ENCODE measurements at regions not wholly inside any gene's neighbourhood (a gene's known extent, or its start where the extent isn't known, plus 50 kb on each side); places are given as distances from the start of the nearest gene placed in this dataset.

DNA sequence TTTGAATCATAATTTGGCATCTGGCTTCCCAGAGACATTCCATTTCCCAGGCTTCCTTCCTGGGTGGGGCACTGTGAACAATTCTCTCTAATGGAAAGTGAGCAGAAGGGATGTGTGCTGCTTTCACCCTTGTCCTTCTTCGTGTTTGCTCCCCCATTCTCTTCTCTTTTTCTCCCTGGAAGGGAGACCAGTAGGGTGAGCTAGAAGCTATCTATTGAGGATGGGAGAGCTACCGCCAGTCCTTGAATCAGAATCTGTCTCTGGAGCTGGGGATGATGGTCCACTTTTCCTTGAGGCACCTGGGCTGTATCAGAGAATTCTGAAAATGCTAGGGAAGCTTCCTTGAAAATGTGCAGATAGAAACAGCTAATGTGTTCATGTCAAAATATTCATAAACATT is 453.9 kb downstream of the WDR72 start:
- Histone ChIP-seq H3K9me3 (ENCODE audit: low read depth) (no peaks in the 10 kb centered on the region), H3K9ac (no peak overlapping the region), H3K4me1 (no peaks in the 10 kb centered on the region), H3K79me2 (ENCODE audit: low read depth) (no peaks in the 10 kb centered on the region), H3K36me3 (no peaks in the 10 kb centered on the region), H3K27me3 (no peaks in the 10 kb centered on the region), H2AFZ (replicated peaks) (no peak overlapping the region), H3F3A (ENCODE audit: low read depth) (no peaks in the 10 kb centered on the region), H3K4me2 (no peak overlapping the region), H3K4me3 (no peak overlapping the region), H3K27ac (no peak overlapping the region), H4K20me1 (ENCODE audit: low read depth) (no peaks in the 10 kb centered on the region)
- Mint-ChIP-seq H3K27ac (no peak overlapping the region), H3K27me3 (ENCODE audit: insufficient read depth, low read depth) (peaks cover 2% of the 10 kb centered on the region), H3K9me3 (no peaks in the 10 kb centered on the region), H3K4me3 (no peak overlapping the region), H3K36me3 (no peaks in the 10 kb centered on the region), H3K4me1 (peaks cover 3% of the 10 kb centered on the region)
- DNase-seq (ENCODE audit: low spot score): no peak
- TF ChIP-seq, protein P1, sequence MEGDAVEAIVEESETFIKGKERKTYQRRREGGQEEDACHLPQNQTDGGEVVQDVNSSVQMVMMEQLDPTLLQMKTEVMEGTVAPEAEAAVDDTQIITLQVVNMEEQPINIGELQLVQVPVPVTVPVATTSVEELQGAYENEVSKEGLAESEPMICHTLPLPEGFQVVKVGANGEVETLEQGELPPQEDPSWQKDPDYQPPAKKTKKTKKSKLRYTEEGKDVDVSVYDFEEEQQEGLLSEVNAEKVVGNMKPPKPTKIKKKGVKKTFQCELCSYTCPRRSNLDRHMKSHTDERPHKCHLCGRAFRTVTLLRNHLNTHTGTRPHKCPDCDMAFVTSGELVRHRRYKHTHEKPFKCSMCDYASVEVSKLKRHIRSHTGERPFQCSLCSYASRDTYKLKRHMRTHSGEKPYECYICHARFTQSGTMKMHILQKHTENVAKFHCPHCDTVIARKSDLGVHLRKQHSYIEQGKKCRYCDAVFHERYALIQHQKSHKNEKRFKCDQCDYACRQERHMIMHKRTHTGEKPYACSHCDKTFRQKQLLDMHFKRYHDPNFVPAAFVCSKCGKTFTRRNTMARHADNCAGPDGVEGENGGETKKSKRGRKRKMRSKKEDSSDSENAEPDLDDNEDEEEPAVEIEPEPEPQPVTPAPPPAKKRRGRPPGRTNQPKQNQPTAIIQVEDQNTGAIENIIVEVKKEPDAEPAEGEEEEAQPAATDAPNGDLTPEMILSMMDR (IDR thresholded peaks at IDR 0.05): no peak
- TF ChIP-seq EZH2phosphoT487 (IDR thresholded peaks at IDR 0.05) (no peak), EZH2 (IDR thresholded peaks at IDR 0.05) (no peak)

DNA sequence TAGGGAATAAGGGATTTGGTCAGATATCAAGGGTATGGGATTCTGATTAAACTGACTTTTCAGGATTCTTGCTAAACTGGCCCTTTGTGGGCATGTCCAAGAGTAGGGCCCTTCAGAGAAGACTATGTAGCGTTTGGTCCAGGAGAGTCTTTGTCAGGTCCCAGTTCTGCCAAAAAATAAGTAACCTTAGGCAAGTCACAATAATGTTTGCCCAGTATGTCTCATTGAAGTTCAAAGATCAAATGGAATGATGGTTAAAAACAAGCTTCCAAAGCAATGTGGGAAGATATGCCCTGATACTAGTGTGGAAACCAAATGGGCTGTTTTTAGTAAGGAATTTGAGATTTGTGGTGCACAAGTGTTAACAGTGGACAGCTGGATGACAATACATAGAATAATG is 454.4 kb downstream of the WDR72 start:
- no peaks in the 10 kb centered on the region for H3K4me1 ChIP-seq
- no peak for DNase-seq (ENCODE audit: low spot score)
- H4K20me1 ChIP-seq (ENCODE audit: low read depth): no peaks in the 10 kb centered on the region
- H2AFZ ChIP-seq (replicated peaks): no peak overlapping the region
- TF ChIP-seq EZH2phosphoT487 (IDR thresholded peaks at IDR 0.05) (no peak), EZH2 (IDR thresholded peaks at IDR 0.05) (no peak)
- TF ChIP-seq, protein P1 (IDR thresholded peaks at IDR 0.05): no peak
- H3K27ac Mint-ChIP-seq: no peak overlapping the region
- no peak overlapping the region for H3K4me2 ChIP-seq
- H3K27me3 ChIP-seq: no peaks in the 10 kb centered on the region
- H3K79me2 ChIP-seq (ENCODE audit: low read depth): no peaks in the 10 kb centered on the region
- H3K4me3 Mint-ChIP-seq: no peak overlapping the region
- H3F3A ChIP-seq (ENCODE audit: low read depth): no peaks in the 10 kb centered on the region
- no peaks in the 10 kb centered on the region for H3K36me3 Mint-ChIP-seq
- no peak overlapping the region for H3K27ac ChIP-seq
- H3K9ac ChIP-seq: no peak overlapping the region
- no peaks in the 10 kb centered on the region for H3K9me3 Mint-ChIP-seq
- H3K4me1 Mint-ChIP-seq: peaks cover under 1% of the 10 kb centered on the region
- H3K36me3 ChIP-seq: no peaks in the 10 kb centered on the region
- peaks cover 2% of the 10 kb centered on the region for H3K27me3 Mint-ChIP-seq (ENCODE audit: insufficient read depth, low read depth)
- H3K9me3 ChIP-seq (ENCODE audit: low read depth): no peaks in the 10 kb centered on the region
- H3K4me3 ChIP-seq: no peak overlapping the region

DNA sequence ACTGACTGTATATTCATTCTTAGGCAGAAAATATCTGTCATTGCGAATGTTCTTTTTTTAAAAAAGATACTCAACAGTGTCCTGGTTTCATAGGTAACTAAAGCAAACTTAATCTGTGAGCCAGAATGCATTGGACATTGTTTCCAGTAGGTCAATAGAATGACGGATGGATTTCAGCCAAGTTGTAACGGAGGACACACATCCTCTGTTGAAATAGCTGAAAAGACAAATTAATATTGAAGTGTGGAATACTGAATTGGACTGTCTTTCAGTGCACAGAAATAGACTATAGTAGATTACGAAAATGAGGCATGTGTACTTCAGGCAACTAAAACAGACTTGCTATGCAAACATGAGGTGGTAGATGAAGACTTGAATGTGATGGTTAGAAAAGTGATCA is 461.6 kb downstream of the WDR72 start:
- DNase-seq (ENCODE audit: low spot score): no peak
- Histone ChIP-seq H3F3A (ENCODE audit: low read depth) (no peaks in the 10 kb centered on the region), H3K79me2 (ENCODE audit: low read depth) (no peaks in the 10 kb centered on the region), H3K4me1 (peaks cover 9% of the 10 kb centered on the region), H3K9ac (no peak overlapping the region), H3K36me3 (no peaks in the 10 kb centered on the region), H4K20me1 (ENCODE audit: low read depth) (no peaks in the 10 kb centered on the region), H3K4me3 (no peak overlapping the region), H3K27ac (no peak overlapping the region), H2AFZ (replicated peaks) (no peak overlapping the region), H3K27me3 (no peaks in the 10 kb centered on the region), H3K4me2 (no peak overlapping the region), H3K9me3 (ENCODE audit: low read depth) (no peaks in the 10 kb centered on the region)
- TF ChIP-seq EZH2 (IDR thresholded peaks at IDR 0.05) (no peak), EZH2phosphoT487 (IDR thresholded peaks at IDR 0.05) (no peak)
- TF ChIP-seq, protein P1 (IDR thresholded peaks at IDR 0.05): no peak
- H3K27me3 Mint-ChIP-seq (ENCODE audit: insufficient read depth, low read depth): no peaks in the 10 kb centered on the region
- no peak overlapping the region for H3K4me3 Mint-ChIP-seq
- no peaks in the 10 kb centered on the region for H3K36me3 Mint-ChIP-seq
- no peaks in the 10 kb centered on the region for H3K9me3 Mint-ChIP-seq
- no peak overlapping the region for H3K27ac Mint-ChIP-seq
- no peaks in the 10 kb centered on the region for H3K4me1 Mint-ChIP-seq
